GM10266 (cell line): ENCODE measurements at regions not wholly inside any gene's neighbourhood (a gene's known extent, or its start where the extent isn't known, plus 50 kb on each side); places are given as distances from the start of the nearest gene placed in this dataset.
"Not testable (repeated sequence)": the region's sequence is repeated elsewhere in the genome, so short reads cannot be mapped to it uniquely, and the experiment has no call there.

ENCODE experiments used
- DNase-seq: peaks from one replicate; pipeline ENCODE4 v3.0.0; 2012; ENCODE audit errors: extremely low spot score
- TF ChIP-seq, protein P1 (sequence below): IDR thresholded peaks from 2 replicates; pipeline ENCODE4 v1.5.1; 2012; ENCODE audit warnings: mild to moderate bottlenecking, low read depth; ENCODE audit not compliant: control insufficient read depth, insufficient read depth; ENCODE audit errors: missing control alignments

DNA sequence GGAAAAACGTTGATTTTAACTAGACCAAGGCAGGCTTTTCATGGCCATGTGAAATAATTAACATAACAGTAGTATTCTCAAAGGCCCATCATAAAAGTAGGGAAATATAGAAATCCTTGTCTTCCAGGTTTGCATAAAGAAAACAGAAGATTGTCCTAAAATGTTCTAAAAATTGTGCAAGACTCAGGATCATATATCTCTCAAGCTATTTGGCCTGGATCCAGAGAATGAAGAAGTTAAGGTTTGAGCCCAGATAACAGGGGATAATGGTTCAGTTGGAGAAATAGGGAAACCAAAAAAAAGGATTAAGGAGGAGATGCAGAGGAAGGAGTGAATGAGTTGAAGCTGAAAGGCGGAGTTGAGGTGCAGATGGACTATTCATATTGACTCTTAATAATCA lies 555.5 kb upstream of the NR5A2 start:
- TF ChIP-seq, protein P1, sequence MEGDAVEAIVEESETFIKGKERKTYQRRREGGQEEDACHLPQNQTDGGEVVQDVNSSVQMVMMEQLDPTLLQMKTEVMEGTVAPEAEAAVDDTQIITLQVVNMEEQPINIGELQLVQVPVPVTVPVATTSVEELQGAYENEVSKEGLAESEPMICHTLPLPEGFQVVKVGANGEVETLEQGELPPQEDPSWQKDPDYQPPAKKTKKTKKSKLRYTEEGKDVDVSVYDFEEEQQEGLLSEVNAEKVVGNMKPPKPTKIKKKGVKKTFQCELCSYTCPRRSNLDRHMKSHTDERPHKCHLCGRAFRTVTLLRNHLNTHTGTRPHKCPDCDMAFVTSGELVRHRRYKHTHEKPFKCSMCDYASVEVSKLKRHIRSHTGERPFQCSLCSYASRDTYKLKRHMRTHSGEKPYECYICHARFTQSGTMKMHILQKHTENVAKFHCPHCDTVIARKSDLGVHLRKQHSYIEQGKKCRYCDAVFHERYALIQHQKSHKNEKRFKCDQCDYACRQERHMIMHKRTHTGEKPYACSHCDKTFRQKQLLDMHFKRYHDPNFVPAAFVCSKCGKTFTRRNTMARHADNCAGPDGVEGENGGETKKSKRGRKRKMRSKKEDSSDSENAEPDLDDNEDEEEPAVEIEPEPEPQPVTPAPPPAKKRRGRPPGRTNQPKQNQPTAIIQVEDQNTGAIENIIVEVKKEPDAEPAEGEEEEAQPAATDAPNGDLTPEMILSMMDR = no peak
- no peak for DNase-seq

DNA sequence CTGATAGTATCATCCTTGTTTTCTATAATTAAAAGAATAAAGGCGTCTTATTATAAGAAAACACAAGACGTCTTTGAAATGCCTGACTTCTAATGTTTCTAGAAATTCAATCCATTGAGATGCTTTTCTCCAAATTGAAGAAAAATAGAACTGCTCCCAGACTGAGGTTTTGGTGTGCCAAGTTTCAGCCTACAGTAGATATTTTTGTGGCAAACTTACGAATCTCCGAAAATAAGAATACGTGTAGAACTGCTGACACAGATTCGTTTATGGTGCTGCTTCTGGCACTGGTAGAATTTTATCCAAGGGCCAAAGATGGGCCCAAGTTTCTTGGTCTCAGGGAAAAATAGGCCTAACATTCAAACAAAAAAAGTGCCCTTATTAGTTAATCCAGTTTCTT lies 554.5 kb upstream of the NR5A2 start:
- TF ChIP-seq, protein P1 = no peak
- no peak for DNase-seq

DNA sequence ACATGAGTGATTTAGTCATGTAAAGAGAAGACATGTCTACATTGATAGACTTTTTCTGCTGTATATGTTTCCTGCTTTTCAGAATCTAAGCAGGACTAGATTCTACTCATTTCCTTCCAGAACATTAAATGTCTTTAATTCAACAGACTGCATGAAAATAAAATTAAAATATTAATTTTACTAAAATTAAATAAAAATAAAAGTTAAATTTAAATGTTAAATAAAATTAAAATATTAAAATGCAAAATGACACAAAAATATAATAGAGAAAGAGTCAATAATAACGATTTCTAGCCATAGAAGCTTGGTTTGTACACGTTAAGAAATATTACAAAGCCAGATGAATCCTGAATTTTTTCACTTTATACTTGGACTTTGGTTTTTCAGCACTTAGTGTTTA lies 552.8 kb upstream of the NR5A2 start:
- DNase-seq = no peak
- TF ChIP-seq, protein P1 = no peak

DNA sequence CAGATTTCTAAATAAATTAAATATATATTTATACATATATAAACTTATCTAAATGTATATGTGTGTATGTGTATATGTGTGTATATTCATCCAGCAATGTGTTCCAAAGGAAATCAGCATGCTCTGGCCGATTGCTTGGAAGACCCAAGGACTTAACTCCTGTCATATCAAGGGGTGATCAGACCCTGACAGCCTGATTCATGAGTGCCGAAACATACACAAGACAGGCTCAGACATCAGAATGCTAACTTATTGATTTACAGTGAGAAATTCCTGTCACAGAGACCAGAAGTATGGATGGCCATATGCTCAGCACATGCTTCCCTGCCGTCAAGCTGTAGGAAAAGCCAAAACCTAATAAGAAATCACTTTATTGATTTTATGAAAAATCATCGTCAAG lies 545.1 kb upstream of the NR5A2 start:
- DNase-seq = no peak
- TF ChIP-seq, protein P1 = no peak

DNA sequence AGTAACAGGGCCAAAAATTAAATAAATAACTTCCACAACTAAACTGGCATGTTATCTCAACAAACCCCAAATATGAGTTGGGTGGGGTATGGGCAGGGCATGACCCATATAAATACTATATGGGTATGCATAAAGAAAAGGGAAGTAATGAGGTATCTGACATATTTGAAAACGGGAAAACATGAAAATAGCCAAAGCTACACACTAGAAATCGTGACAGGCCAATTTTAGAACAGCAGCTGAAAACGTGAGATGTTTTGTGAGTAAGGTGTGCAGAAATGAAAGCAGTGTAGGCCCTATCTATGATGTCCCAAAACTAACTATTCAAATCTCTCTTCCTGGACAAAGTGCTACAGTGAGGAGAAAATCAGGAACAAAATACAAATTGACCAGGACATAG lies 537.9 kb upstream of the NR5A2 start:
- no peak for DNase-seq
- TF ChIP-seq, protein P1 = no peak

DNA sequence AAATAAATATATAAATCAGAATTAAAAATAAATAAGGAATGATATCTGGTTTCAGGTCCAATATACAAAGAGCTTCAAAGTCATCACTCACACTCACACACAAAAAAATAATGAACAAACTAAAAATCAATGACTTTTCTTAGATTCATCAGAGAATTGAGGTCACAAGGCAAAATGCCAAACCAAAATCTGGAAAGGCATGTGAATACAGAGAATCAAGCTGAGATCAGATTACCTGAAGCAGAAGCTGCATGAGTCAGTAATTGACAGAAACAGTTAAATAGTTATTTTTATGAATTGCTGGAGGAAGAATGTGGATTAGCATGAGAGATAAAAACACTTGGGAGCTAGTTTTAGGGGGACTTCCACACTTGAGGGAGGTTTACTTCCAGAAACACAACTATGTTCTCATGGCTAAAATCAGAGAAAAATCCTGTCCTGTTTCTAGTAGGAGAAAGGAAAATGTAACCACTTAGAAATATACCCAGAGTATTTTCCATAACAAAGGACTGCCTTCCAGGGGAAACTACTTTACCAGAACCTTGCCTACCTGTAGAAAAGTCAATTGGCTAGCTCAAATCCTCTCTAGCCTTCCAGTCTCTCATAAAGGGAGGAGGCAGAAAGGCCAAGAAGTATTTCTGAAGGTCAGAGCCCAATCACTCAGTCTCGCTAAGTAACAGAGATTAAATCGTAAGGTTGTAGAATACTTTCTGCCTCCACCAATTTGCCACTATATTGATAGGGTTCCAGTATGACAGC lies 536.6 kb upstream of the NR5A2 start:
- no peak for DNase-seq
- TF ChIP-seq, protein P1 = no peak

DNA sequence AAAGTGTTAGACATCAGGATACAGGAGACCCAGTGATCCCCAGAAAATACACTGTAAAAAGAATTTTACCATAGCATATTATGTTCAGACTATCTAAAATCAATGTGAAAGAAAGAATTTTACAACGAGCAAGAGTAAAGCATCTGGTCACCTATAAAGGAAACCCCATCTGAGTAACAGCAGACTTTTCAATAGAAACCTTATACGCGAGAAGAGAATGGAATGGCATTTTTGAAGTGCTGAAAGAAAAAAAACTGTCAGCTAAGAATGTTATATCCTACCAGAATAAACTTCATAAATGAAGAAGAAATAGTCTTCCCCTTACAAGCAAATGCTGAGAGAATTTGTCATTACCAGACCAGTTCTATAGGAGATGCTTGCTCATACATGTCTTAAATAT lies 532.1 kb upstream of the NR5A2 start:
- DNase-seq = no peak
- TF ChIP-seq, protein P1 = no peak

DNA sequence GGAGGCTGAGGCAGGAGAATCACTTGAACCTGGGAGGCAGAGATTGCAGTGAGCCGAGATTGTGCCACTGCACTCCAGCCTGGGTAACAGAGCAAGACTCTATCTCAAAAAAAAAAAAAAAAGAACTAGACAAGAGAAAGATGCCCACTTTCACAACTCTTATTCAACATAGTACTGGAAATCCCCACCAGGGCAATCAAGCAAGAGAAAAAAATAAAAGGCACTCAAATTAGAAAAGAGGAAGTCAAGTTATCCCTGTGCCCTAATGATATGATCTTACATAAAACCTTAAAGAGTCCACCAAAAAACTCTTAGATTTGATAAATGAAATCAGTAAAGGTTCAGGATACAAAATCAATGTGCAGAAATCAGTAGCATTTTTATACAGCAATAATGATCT lies 528.7 kb upstream of the NR5A2 start:
- not testable (repeated sequence) for DNase-seq
